ENCODE measurements at regions not wholly inside any gene's neighbourhood (a gene's known extent, or its start where the extent isn't known, plus 50 kb on each side); places are given as distances from the start of the nearest gene placed in this dataset.

GRCh38 chr9:80074439-80074838 is 502.7 kb downstream of the TLE4 start:
- no peak for DNase-seq (ENCODE audit: extremely low read depth, low read depth)

GRCh38 chr9:80072451-80072850 is 500.7 kb downstream of the TLE4 start:
- DNase-seq (ENCODE audit: extremely low read depth, low read depth) = no peak
- no peak for TF ChIP-seq CTCF (IDR thresholded peaks at IDR 0.05; ENCODE audit: low read depth, low read length)

More at GRCh38 chr9:80074439-80074838, 502.7 kb downstream of the TLE4 start:
- TF ChIP-seq CTCF (IDR thresholded peaks at IDR 0.05; ENCODE audit: low read depth, low read length) = no peak

GRCh38 chr9:80070071-80070742 is 498.4 kb downstream of the TLE4 start:
- no peak for TF ChIP-seq CTCF (IDR thresholded peaks at IDR 0.05; ENCODE audit: low read depth, low read length)

GRCh38 chr9:80066931-80067330 is 495.2 kb downstream of the TLE4 start:
- no peak for DNase-seq (ENCODE audit: extremely low read depth, low read depth)
- no peak for TF ChIP-seq CTCF (IDR thresholded peaks at IDR 0.05; ENCODE audit: low read depth, low read length)

More at GRCh38 chr9:80070071-80070742, 498.4 kb downstream of the TLE4 start:
- no peak for DNase-seq (ENCODE audit: extremely low read depth, low read depth)

- TF ChIP-seq CTCF (IDR thresholded peaks at IDR 0.05; ENCODE audit: low read depth, low read length) = no peak
- DNase-seq (ENCODE audit: extremely low read depth, low read depth) = no peak
Measured at GRCh38 chr9:80062567-80062966, 490.8 kb downstream of the TLE4 start.

GRCh38 chr9:80061940-80062339 is 490.2 kb downstream of the TLE4 start:
- peak; percentile 73 for DNase-seq (ENCODE audit: extremely low read depth, low read depth)
- TF ChIP-seq CTCF (IDR thresholded peaks at IDR 0.05; ENCODE audit: low read depth, low read length) = no peak

- TF ChIP-seq CTCF (IDR thresholded peaks at IDR 0.05; ENCODE audit: low read depth, low read length) = no peak
- DNase-seq (ENCODE audit: extremely low read depth, low read depth) = no peak
Measured at GRCh38 chr9:80061096-80061495, 489.3 kb downstream of the TLE4 start.

Data from AG09319 (cell line).